HEK293T (cell line): ENCODE measurements at regions not wholly inside any gene's neighbourhood (a gene's known extent, or its start where the extent isn't known, plus 50 kb on each side); places are given as distances from the start of the nearest gene placed in this dataset.

Experiments used
- CTCF ChIA-PET: fragments of 350-600 bp; formaldehyde crosslinking; extraction: SDS; loops from one replicate; lab custom pipeline; 2021; ENCODE audit warnings: antibody characterized with exemption, inconsistent platforms; lab: Yijun Ruan, JAX
- POLR2A ChIA-PET: fragments of 350-600 bp; formaldehyde crosslinking; extraction: SDS; loops from one replicate; lab custom pipeline; 2020; ENCODE audit warnings: antibody characterized with exemption, inconsistent platforms; lab: Yijun Ruan, JAX
- DNase-seq: peaks from one replicate; pipeline ENCODE4 v3.0.0; 2012; ENCODE audit warnings: mixed read lengths; ENCODE audit errors: extremely low spot score
- ARNT ChIP-seq: fragments of 450-650 bp; IDR thresholded peaks from 2 replicates; pipeline ENCODE4 v1.6.1; 2017; ENCODE audit warnings: mild to moderate bottlenecking
- BHLHE40 ChIP-seq: fragments of 450-650 bp; IDR thresholded peaks from 2 replicates; pipeline ENCODE4 v1.6.1; 2016; ENCODE audit warnings: mild to moderate bottlenecking, moderate library complexity, borderline replicate concordance
- CTBP1 ChIP-seq: fragments of 450-650 bp; IDR thresholded peaks from 2 replicates; pipeline ENCODE4 v1.6.1; 2016; ENCODE audit warnings: borderline replicate concordance
- ELF4 ChIP-seq: fragments of 450-650 bp; IDR thresholded peaks from 2 replicates; pipeline ENCODE4 v1.6.1; 2017; ENCODE audit warnings: antibody characterized with exemption
- FOXA1 ChIP-seq: fragments of 450-650 bp; IDR thresholded peaks from 2 replicates; pipeline ENCODE4 v1.6.1; 2016; ENCODE audit warnings: mild to moderate bottlenecking
- FOXK2 ChIP-seq: fragments of 450-650 bp; IDR thresholded peaks from 2 replicates; pipeline ENCODE4 v1.6.1; 2016; ENCODE audit warnings: mild to moderate bottlenecking
- FOXM1 ChIP-seq: fragments of 450-650 bp; IDR thresholded peaks from 2 replicates; pipeline ENCODE4 v1.6.1; 2017; ENCODE audit warnings: mild to moderate bottlenecking, borderline replicate concordance
- HDGF ChIP-seq: fragments of 450-650 bp; IDR thresholded peaks from 2 replicates; pipeline ENCODE4 v1.6.1; 2017; ENCODE audit warnings: antibody characterized with exemption, borderline replicate concordance
- L3MBTL2 ChIP-seq: fragments of 450-650 bp; conservative IDR thresholded peaks from 2 replicates; pipeline ENCODE4 v1.6.1; 2016; ENCODE audit warnings: mild to moderate bottlenecking
- LEF1 ChIP-seq: fragments of 450-650 bp; IDR thresholded peaks from 2 replicates; pipeline ENCODE4 v1.6.1; 2017; ENCODE audit warnings: mild to moderate bottlenecking, borderline replicate concordance
- NFRKB ChIP-seq: fragments of 450-650 bp; IDR thresholded peaks from 2 replicates; pipeline ENCODE4 v1.6.1; 2016; ENCODE audit warnings: mild to moderate bottlenecking, moderate library complexity
- SP1 ChIP-seq: fragments of 450-650 bp; IDR thresholded peaks from 2 replicates; pipeline ENCODE4 v1.6.1; 2017
- SUZ12 ChIP-seq: fragments of 450-650 bp; IDR thresholded peaks from 2 replicates; pipeline ENCODE4 v1.6.1; 2016; ENCODE audit warnings: mild to moderate bottlenecking
- TARDBP ChIP-seq: fragments of 450-650 bp; IDR thresholded peaks from 2 replicates; pipeline ENCODE4 v1.6.1; 2016
- ZNF384 ChIP-seq: fragments of 450-650 bp; IDR thresholded peaks from 2 replicates; pipeline ENCODE4 v1.6.1; 2016
- TF ChIP-seq, protein P1 (sequence below): fragments of 450-650 bp; IDR thresholded peaks from 2 replicates; pipeline ENCODE4 v1.6.1; 2016

DNA sequence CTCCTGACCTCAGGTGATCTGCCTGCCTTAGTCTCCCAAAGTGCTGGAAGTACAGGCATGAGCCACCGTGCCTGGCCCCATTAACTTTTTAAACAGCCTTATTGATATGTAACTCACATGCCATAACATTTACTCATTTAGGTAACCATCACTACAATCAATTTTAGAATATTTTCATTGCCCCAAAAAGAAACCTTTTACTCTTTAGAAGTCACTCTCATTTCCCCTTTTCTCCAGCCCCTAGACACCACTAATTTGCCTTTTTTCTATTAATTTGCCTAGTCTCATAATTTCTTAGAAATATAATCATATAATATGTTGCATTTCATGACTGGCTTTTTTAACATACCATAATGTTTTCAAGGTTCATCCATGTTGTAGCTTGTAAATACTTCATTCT, 57.2 kb upstream of the TACR1 start:
- TF ChIP-seq LEF1 (no peak), BHLHE40 (no peak)
- CTCF ChIA-PET, result no interaction called here
- POLR2A ChIA-PET, result no interaction called here
- no peak for DNase-seq

GRCh38 chr2:75253526-75253925, 54.2 kb upstream of the TACR1 start:
- POLR2A ChIA-PET, result no interaction called here
- CTCF ChIA-PET, result no interaction called here

GRCh38 chr2:75251896-75252295, 52.6 kb upstream of the TACR1 start:
- DNase-seq, result no peak
- ChIA-PET POLR2A (no interaction called here), CTCF (no interaction called here)
- TF ChIP-seq L3MBTL2 (no peak), SUZ12 (no peak), CTBP1 (no peak), TARDBP (no peak), FOXM1 (no peak), NFRKB (no peak), FOXA1 (no peak), HDGF (no peak), ARNT (no peak), ZNF384 (no peak), LEF1 (no peak), SP1 (no peak), BHLHE40 (no peak), FOXK2 (no peak), ELF4 (no peak)
- TF ChIP-seq, protein P1, sequence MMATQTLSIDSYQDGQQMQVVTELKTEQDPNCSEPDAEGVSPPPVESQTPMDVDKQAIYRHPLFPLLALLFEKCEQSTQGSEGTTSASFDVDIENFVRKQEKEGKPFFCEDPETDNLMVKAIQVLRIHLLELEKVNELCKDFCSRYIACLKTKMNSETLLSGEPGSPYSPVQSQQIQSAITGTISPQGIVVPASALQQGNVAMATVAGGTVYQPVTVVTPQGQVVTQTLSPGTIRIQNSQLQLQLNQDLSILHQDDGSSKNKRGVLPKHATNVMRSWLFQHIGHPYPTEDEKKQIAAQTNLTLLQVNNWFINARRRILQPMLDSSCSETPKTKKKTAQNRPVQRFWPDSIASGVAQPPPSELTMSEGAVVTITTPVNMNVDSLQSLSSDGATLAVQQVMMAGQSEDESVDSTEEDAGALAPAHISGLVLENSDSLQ, result no peak

More at GRCh38 chr2:75253526-75253925, 54.2 kb upstream of the TACR1 start:
- TF ChIP-seq NFRKB (no peak), ARNT (no peak), CTBP1 (no peak), ZNF384 (no peak), ELF4 (no peak), TARDBP (no peak), FOXA1 (no peak), HDGF (no peak), FOXK2 (no peak), L3MBTL2 (no peak), SUZ12 (no peak), LEF1 (no peak), SP1 (no peak), FOXM1 (no peak), BHLHE40 (no peak)
- TF ChIP-seq, protein P1, result no peak
- DNase-seq, result no peak
